ENCODE measurements at regions not wholly inside any gene's neighbourhood (a gene's known extent, or its start where the extent isn't known, plus 50 kb on each side); places are given as distances from the start of the nearest gene placed in this dataset.

DNA sequence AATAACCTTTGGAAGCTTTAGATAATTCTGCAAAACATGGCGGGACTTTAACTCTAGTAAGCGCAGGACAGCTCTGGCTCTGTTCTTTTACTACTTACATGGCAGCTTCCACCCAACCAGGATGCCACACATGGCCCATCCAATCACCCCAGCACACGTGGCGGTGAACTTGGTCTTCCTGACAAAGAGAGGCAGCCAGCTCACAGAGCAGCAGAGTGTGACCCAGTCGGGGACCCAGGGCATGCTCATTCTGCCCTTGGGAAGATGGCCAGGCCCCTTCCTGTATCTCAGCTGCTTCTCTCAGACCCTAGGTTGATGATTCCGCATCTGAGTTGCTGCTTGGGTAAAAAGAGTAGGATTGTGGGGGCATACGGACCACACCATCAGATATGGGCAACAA is 172.1 kb downstream of the USP12 start:
- Histone ChIP-seq H3K27ac (no peak overlapping the region), H3K4me1 (peaks cover 0 to 4% (median 0%) of the 10 kb centered on the region in 4 donors), H3K9me3 (no peaks in the 10 kb centered on the region), H3K4me3 (no peak overlapping the region), H3K27me3 (no peaks in the 10 kb centered on the region), H3K36me3 (no peaks in the 10 kb centered on the region)
- peak; percentile 2 for DNase-seq
- in situ Hi-C loops (cut with MboI; ENCODE audit: low pct_ligation_motif_present in 1 of 4, low pct_unique_long_range_greater_than_20kb in 1 of 4, low sequenced_read_pairs in 3 of 4) (loop anchor here in 2 of 4 donors (25.0 kb wide), 4 partner anchors 163 to 988 kb away; partner anchors contain the start of genes RASL11A (in 1 of the 2), RPL21 (in 1 of the 2), URAD (in 1 of the 2) and USP12 (in 1 of the 2)), intact Hi-C loops (cut with DNase I; ENCODE audit: low total_unique reads) (no loop called here)
- 83 to 94% methylated on average over 2 to 7 of the region's 7 CpGs for WGBS, 2 donors (ENCODE audit: low coverage in 1 of 2)
- no peak for TF ChIP-seq POLR2A (IDR thresholded peaks at IDR 0.05)
- TF ChIP-seq POLR2AphosphoS5 (IDR thresholded peaks at IDR 0.05) = no peak
- TF ChIP-seq, protein P1, sequence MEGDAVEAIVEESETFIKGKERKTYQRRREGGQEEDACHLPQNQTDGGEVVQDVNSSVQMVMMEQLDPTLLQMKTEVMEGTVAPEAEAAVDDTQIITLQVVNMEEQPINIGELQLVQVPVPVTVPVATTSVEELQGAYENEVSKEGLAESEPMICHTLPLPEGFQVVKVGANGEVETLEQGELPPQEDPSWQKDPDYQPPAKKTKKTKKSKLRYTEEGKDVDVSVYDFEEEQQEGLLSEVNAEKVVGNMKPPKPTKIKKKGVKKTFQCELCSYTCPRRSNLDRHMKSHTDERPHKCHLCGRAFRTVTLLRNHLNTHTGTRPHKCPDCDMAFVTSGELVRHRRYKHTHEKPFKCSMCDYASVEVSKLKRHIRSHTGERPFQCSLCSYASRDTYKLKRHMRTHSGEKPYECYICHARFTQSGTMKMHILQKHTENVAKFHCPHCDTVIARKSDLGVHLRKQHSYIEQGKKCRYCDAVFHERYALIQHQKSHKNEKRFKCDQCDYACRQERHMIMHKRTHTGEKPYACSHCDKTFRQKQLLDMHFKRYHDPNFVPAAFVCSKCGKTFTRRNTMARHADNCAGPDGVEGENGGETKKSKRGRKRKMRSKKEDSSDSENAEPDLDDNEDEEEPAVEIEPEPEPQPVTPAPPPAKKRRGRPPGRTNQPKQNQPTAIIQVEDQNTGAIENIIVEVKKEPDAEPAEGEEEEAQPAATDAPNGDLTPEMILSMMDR (IDR thresholded peaks at IDR 0.05) = no peak
- TF ChIP-seq EP300 (IDR thresholded peaks at IDR 0.05; ENCODE audit: low read depth) = no peak

DNA sequence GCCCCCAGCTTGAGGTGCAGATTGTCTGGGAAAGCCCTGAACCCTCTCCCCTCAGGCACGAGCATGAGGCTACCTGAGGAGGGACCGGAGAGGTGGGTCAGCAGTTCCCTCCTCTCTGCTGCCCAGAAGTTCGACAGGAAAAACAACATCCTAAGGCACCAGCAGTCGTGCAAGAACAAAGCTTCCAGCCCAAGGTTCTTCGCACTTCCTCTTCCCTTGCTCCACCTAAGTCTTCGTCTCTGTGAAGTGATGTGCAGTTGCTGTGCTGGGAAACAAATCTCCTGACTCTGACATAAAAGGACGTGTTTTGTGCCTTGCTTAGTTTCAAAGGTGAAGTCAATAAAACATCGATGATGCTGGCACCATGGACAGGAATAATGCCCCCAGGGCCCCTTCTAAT is 173.3 kb downstream of the USP12 start:
- intact Hi-C loops (cut with DNase I; ENCODE audit: low total_unique reads) = no loop called here
- H3K4me3 ChIP-seq = no peak overlapping the region
- peaks cover 0 to 8% (median 1%) of the 10 kb centered on the region in 4 donors for H3K4me1 ChIP-seq
- H3K27me3 ChIP-seq = no peaks in the 10 kb centered on the region
- 50 to 57% methylated on average over 4 to 8 of the region's 8 CpGs for WGBS, 2 donors (ENCODE audit: low coverage in 1 of 2)
- in situ Hi-C loops (cut with MboI; ENCODE audit: low pct_ligation_motif_present in 1 of 4, low pct_unique_long_range_greater_than_20kb in 1 of 4, low sequenced_read_pairs in 3 of 4) = loop anchor here in 2 of 4 donors (25.0 kb wide), 4 partner anchors 164 to 989 kb away; partner anchors contain the start of genes RASL11A (in 1 of the 2), RPL21 (in 1 of the 2), URAD (in 1 of the 2) and USP12 (in 1 of the 2)
- no peak for DNase-seq
- H3K36me3 ChIP-seq = no peaks in the 10 kb centered on the region
- no peaks in the 10 kb centered on the region for H3K9me3 ChIP-seq
- H3K27ac ChIP-seq = no peak overlapping the region
- TF ChIP-seq, protein P1 (IDR thresholded peaks at IDR 0.05) = no peak
- TF ChIP-seq EP300 (IDR thresholded peaks at IDR 0.05; ENCODE audit: low read depth) (no peak), POLR2AphosphoS5 (IDR thresholded peaks at IDR 0.05) (no peak), POLR2A (IDR thresholded peaks at IDR 0.05) (no peak)

DNA sequence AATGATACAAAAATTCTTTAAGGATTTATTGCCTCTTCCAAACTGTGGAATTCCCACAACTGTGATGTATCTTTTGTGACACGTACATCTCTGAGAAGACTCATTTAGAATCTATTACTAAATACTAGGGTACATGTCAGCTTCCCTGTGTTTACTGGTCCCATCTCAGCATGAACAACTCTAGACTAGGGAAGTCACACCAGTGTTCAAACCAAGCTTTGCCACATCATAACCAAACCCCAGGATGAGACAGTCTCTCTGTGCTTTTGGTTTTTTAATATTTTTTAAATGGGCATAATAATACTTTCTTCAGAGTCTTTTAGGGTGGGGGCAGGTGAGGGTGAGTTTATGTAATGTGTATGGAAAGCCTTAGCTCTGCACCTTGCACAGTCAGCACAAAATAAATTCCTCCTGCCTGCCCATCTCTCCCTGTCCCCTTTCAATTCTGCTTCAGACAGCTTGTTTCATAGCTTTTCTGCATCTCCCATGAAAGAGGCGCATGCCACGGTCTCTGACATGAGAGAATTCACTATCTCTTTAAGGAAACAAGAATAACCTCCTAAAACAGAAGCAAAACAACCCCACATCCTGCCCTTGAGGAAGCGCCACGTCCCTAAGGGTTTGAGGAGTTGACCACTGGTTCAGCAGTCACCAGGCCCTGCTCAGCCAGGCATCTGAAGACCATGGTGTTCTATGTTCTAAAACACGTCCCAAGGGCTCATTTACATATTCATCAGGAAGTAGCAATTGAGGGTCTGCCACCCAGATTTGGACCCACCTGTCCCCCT is 174.5 kb downstream of the USP12 start:
- no peak overlapping the region for H3K4me3 ChIP-seq
- H3K27me3 ChIP-seq = no peaks in the 10 kb centered on the region
- no peak overlapping the region for H3K27ac ChIP-seq
- no peaks in the 10 kb centered on the region for H3K36me3 ChIP-seq
- in situ Hi-C loops (cut with MboI; ENCODE audit: low pct_ligation_motif_present in 1 of 4, low pct_unique_long_range_greater_than_20kb in 1 of 4, low sequenced_read_pairs in 3 of 4) = loop anchor here in 2 of 4 donors (25.0 kb wide), 4 partner anchors 165 to 990 kb away; partner anchors contain the start of genes RASL11A (in 1 of the 2), RPL21 (in 1 of the 2), URAD (in 1 of the 2) and USP12 (in 1 of the 2)
- 58 to 79% methylated on average over 1 to 6 of the region's 6 CpGs for WGBS, 2 donors (ENCODE audit: low coverage in 1 of 2)
- intact Hi-C loops (cut with DNase I; ENCODE audit: low total_unique reads) = no loop called here
- peaks cover 0 to 13% (median 3%) of the 10 kb centered on the region in 4 donors for H3K4me1 ChIP-seq
- peak; percentile 16 for DNase-seq
- no peaks in the 10 kb centered on the region for H3K9me3 ChIP-seq
- TF ChIP-seq, protein P1 (IDR thresholded peaks at IDR 0.05) = no peak
- TF ChIP-seq EP300 (IDR thresholded peaks at IDR 0.05; ENCODE audit: low read depth) (no peak), POLR2AphosphoS5 (IDR thresholded peaks at IDR 0.05) (no peak), POLR2A (IDR thresholded peaks at IDR 0.05) (no peak)

DNA sequence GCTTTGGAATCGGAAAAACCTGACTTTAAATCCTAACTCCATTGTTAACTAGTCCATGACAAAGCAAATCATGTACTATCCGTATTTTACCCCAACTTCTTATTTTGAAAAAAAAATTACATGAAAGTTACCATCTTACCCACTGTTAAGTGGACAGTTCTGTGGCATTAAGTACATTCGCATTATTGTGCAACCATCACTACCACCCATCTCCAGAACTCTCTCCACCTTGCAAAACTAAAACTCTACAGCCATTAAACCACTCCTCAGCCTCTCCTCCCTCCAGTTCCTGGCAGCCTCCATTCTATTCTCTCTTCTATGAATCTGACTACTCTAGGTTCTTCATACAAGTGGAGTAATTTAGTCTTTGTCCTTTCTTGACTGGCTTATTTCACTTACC is 176.5 kb downstream of the USP12 start:
- intact Hi-C loops (cut with DNase I; ENCODE audit: low total_unique reads) = no loop called here
- in situ Hi-C loops (cut with MboI; ENCODE audit: low pct_ligation_motif_present in 1 of 4, low pct_unique_long_range_greater_than_20kb in 1 of 4, low sequenced_read_pairs in 3 of 4) = loop anchor here in 2 of 4 donors (25.0 kb wide), 4 partner anchors 167 to 992 kb away; partner anchors contain the start of genes RASL11A (in 1 of the 2), RPL21 (in 1 of the 2), URAD (in 1 of the 2) and USP12 (in 1 of the 2)
- WGBS, 2 donors (ENCODE audit: low coverage in 1 of 2) = 87 to 93% methylated on average over 3 of the region's 3 CpGs

More for the DNA sequence above, 176.5 kb downstream of the USP12 start:
- H3K27ac ChIP-seq = no peak overlapping the region
- no peak for DNase-seq
- H3K9me3 ChIP-seq = no peaks in the 10 kb centered on the region
- H3K4me1 ChIP-seq = peaks cover 0 to 19% (median 9%) of the 10 kb centered on the region in 4 donors
- TF ChIP-seq, protein P1 (IDR thresholded peaks at IDR 0.05) = no peak
- no peak for TF ChIP-seq POLR2AphosphoS5 (IDR thresholded peaks at IDR 0.05)
- no peak for TF ChIP-seq POLR2A (IDR thresholded peaks at IDR 0.05)
- TF ChIP-seq EP300 (IDR thresholded peaks at IDR 0.05; ENCODE audit: low read depth) = no peak
- H3K27me3 ChIP-seq = no peaks in the 10 kb centered on the region
- H3K4me3 ChIP-seq = no peak overlapping the region
- H3K36me3 ChIP-seq = no peaks in the 10 kb centered on the region

All from transverse colon (tissue), 4 donors.